GM19035 (cell line): ENCODE measurements at regions not wholly inside any gene's neighbourhood (a gene's known extent, or its start where the extent isn't known, plus 50 kb on each side); places are given as distances from the start of the nearest gene placed in this dataset.

Experiments used
- ATAC-seq: cut with Tn5 transposase; IDR thresholded peaks from one replicate; pipeline ENCODE4 v1.9.1; 2021; ENCODE audit not compliant: unreplicated experiment

DNA sequence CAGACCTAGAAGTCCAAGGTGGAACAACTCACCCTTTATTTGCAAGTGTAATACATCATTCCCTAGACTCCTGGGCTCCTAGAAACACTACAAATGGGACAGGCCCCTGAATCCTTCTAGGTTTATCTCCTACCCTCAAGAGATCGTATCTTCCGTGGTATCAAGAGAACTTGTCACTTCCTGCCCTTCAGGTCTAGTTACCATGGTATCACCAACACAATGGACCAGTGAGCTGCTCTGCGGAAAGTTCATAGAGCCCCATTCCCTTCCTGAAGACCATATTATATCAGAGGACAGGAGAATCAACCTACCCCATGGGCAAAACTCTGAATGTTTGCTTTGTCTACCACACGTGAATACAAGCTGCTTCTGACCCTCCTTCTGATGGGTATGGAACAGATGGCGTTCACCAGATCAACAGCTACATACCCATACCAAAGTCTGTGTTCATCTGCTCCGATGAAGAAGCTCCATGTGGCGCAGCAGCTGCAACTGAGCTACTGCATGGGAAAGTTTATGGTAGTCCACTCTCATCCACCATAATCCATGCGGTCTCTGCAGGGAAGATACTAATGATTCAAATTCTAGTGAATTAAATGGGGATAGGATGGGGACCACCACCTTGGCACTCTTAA lies 84.6 kb upstream of the KLF13 start:
- ATAC-seq = no peak

DNA sequence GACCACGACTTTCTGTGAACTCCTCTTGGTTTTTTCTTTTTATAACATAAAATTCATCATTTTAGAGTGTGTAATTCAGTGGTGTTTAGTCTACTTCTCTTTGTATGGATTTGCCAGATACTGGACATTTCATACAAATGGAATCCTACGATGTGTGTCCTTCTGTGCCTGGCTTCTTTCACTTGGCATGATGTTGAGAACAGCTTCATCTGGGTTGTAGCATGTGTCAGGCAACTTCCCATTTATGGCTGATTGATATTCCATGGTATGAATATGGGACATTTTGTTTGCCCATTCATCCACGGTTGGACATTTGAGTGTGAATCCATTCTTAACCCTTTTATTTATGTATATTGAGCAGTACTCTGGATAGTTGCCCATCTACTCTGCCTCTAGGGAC lies 82.7 kb upstream of the KLF13 start:
- no peak for ATAC-seq

DNA sequence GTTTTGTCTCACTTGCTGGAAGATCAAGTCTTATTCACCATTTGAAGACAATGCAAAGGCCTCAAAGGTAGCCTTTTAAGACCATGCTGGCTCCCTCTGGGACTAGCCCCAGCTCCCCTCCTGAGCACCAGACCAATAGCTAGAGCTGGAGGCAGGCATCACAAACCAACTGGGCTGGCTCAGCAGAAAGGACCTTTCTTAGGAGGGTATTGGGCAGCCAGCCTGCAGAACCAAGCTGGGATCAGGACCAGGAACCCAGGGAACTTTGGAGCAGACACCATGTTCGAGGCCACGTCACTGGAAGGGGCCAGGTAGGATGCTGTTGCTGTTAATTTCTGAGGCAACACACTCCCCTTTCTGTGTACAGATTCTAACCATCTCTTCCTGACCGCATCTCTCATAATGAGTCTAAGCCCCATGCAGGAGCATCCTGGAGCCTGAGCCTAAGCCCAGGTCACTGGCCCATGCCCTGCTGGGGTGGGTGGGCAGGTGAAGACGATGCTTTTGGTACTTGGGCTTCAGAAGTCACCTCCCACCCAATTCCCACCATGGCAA lies 81.4 kb upstream of the KLF13 start:
- ATAC-seq = no peak

DNA sequence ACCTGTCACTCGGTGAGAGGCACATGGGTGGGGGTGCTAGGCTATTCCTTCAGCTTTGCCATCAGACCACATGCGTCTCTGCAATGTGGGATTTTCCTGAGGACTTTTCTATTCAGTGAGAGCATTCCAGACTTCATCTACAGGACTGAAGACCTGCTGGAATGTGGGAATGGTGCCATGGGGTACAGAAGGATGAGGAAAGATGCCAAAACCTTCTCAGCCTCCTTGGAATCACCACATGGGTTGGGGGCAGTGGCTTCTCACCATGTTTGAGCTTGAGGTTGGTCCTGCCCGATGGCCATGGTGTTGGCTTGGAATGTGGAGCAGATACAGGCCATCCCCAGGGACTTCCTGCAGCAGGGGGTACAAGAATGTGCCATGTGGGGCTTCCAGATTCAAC lies 80.9 kb upstream of the KLF13 start:
- ATAC-seq = no peak

DNA sequence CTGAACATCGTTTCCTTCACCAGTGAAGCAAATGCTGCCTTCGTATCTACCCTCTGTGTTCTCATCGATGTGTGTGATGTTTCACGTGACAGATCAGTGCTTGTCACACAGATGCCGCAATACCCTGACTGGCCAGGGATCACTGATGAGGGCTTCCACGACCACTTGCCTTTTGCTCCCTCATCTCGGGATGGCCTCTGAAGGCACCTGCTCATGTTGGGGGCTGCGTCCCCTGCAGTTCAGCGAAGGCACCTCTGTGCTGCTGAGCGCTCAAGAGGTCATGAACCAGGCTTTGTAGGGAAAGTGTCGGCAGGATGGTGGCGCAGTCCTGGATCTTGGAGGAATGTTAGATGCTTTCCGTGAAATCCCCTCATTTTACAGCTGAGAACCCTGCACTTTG lies 79.2 kb upstream of the KLF13 start:
- no peak for ATAC-seq

DNA sequence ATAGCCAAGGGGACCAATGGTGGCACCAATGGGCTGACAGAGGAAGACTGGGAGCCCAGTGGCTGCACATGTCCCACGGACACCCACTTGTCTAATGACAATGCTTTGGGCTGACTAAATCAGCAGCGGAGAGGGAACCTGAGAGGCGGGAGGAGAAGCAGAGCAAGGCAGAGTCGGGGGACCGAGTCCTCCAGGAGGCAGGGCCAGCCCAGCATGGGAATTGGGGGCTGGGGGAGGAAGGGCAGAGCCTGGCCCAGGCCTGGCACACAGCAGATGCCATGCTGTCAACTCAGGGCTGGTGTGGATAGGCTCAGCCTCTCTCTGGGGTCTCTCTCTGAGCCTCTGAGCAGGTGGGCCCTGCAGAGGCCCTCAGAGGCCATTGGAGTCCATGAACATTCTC lies 78.4 kb upstream of the KLF13 start:
- no peak for ATAC-seq

- ATAC-seq = no peak
Observed at GRCh38 chr15:31248951-31249350, 77.7 kb upstream of the KLF13 start.

DNA sequence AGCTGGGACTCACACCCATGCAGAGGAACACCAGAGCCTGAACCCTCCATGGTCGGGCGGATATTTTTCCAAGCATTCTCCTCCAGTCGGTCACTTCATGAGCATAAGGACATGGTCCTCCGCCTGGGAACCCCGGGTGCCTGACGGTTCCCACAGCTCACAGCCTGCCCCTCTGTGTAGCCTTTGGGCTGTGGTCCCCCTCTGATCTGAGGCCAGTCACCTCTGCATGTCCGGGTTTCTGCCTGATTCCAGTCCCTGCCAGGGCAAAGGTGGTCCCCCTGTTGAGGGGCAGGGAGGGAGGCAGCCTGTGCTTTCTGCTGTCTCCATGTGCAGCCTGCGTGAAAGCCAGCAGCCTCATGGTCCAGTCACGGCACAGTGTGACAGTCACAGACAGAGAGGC lies 76.6 kb upstream of the KLF13 start:
- ATAC-seq = no peak

GRCh38 chr15:31251165-31251564 lies 75.5 kb upstream of the KLF13 start:
- ATAC-seq = no peak

DNA sequence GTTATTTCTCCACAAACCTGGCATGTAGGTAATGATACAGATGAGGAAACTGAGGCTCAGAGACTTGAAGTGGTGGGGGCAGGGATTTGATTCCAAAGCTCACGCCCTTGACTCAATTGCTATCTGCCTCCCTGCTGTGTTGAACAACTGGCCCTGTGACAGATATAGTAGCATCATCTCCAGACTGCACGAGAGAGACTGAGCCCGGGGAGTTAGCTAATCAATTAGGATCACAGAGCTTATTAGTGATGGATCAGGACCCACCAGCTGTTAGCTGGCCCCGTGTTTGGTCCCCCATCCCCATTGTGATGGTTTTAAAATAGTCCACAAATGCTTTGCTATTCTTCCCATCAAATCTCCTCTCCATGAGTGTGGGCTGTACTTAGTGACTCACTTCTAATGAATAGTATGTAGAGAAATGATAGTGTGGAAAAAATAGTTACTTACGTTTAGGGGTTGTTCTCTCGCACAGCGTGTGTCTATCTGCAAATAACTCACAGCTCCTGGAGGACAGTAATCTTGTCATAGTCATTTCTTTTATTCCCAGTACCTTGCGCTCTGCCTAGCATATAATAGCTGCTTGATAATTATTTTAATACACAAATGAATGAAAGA lies 74.4 kb upstream of the KLF13 start:
- ATAC-seq = no peak

DNA sequence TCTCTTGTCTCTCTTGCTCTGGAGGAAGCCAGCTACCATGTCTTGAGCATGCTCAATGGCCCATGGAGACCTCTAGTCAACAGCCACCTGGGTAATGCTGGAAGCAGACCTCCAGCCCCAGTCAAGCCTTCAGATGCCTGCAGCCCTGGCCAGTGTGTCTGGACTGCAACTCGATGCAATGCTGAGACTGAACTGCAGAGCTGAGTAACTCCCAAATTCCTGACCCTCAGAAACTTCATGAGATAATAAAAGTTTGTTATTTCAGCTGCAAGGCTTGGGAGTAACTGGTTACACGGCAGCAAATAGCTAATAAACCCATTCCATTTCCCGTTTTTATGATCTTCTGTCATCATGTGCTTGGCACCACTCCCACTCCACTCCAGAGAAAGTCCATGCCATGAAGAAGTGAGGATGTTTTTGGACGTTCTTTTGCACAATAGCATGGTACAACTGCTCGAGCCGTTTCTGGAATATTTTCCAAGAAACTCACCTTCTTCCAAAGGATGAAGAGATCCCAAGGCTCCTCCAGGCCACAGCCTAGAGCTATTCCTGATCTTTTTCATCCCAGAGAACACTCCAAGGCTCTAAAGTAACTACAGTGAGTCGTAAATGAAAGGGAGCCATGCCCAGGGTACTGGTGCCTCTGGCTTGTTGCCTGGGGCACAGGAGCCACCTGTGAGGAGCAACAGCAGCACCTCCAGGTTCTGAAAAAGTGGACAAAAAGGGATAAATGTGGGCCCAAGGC lies 72.0 kb upstream of the KLF13 start:
- no peak for ATAC-seq

DNA sequence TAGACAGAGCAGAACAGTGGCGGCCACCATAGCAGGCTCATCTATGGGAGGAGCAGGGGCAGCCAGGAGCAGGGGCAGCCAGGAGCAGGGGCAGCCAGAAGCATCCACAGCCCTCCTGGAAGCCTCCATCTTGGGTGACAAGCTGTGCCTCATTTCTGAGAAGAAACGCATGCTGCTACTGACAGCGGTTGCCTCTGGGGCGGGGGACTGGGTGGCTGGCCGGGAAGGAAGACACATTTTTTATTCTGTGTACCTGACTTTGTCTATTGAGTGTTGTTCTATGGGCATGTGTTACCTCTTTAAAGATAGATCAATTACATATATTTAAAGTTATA lies 71.5 kb upstream of the KLF13 start:
- ATAC-seq = no peak

DNA sequence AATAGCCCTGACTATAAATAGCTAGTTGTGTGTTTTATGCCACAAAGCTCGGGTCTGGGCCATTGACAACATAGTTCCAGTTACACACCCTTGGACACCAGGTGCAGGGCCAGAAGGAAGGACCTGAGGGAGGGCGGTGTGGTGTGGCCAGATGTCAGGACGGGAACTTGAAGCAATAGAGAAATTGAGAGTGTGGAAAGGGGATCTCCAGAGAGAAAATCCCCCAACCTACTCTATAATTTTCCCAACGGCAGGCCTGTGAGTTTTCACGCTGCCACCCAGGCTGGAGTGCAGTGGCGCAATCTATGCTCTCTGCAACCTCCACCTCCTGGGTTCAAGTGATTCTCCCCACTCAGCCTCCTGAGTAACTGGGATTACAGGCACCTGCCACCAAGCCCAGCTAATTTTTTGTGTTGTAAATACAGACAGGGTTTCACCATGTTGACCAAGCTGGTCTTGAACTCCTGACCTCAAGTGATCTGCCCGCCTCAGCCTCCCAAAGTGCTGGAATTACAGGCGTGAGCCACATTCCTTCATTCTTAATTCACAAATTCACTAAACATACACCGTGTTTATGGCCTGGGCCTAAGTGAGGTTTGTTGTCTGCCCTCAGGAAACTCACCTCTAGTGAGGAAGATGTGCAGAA lies 70.8 kb upstream of the KLF13 start:
- ATAC-seq = peak; percentile 79

- no peak for ATAC-seq
Observed at GRCh38 chr15:31256378-31257265, 70.0 kb upstream of the KLF13 start.

DNA sequence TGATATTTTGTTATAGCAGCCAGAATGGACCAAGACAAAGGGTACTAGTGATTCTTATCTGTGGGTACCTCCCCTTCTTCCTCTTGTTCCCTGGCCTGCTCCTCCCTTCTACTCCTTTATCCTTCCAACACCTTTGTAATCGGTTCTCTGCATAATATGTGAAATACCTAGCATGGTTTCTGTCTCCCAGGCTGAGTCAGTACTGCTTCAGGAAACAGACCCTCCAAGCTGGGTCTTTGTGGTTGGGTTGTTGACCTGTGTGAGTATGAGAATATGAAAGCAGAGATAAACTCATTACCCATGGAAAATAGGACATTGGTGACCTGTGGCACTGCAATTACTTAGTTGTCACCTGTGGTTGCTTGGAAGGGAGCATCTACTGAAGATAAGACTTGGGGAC lies 69.3 kb upstream of the KLF13 start:
- no peak for ATAC-seq

DNA sequence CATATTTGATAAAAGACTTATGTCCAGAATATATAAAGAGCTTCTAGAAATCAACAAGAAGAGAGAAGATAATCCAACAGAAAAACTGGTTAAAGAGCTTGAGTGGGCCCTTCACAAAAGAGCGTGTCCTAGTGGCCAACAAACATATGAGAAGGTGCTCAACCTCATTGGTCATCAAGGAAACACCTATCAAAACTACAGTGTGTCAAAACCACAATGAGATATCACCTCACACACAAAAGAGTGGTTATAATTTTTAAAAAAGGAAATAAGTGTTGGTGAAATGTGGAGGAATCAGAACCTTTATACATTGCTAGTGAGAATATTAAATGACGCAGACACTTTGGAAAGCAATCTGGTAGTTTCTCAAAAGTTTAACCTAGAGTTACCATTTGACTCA lies 68.4 kb upstream of the KLF13 start:
- ATAC-seq = no peak

DNA sequence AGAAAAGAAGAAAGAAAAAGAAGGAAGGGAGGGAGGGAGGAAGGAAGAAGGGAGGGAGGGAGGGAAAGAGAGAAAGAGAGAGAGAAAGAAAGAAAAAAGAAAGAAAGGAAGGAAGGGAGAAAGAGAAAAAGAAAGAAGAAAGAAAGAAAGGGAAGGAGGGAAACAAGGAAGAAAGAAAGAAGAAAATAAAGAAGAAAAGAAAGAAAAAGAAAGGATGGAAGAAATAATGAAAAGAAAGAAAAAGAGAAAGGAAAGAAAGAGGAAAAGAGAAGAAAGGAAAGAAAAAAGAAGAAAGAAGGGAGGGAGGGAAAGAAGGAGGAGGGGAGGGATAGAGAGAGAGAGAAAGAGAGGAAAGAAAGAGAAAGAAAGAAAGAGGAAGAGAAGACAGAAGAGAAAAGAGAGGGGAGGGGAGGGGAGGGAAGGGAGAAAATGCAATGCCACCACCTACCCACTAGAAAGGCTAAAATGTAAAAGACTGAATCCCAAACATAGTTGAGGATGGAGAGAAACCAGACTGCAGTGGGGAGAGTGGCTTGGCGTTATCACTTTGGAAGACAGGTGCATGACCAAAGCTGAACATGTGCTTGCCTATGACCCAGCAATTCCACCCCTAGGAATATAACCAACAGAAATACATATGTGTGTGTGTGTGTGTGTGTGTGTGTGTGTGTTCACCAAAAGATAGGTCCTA lies 66.9 kb upstream of the KLF13 start:
- no peak for ATAC-seq

GRCh38 chr15:31260646-31261265 lies 65.9 kb upstream of the KLF13 start:
- ATAC-seq = no peak

GRCh38 chr15:31261266-31262142 lies 65.1 kb upstream of the KLF13 start:
- ATAC-seq = no peak
